ENCODE measurements at regions not wholly inside any gene's neighbourhood (a gene's known extent, or its start where the extent isn't known, plus 50 kb on each side); places are given as distances from the start of the nearest gene placed in this dataset.

DNA sequence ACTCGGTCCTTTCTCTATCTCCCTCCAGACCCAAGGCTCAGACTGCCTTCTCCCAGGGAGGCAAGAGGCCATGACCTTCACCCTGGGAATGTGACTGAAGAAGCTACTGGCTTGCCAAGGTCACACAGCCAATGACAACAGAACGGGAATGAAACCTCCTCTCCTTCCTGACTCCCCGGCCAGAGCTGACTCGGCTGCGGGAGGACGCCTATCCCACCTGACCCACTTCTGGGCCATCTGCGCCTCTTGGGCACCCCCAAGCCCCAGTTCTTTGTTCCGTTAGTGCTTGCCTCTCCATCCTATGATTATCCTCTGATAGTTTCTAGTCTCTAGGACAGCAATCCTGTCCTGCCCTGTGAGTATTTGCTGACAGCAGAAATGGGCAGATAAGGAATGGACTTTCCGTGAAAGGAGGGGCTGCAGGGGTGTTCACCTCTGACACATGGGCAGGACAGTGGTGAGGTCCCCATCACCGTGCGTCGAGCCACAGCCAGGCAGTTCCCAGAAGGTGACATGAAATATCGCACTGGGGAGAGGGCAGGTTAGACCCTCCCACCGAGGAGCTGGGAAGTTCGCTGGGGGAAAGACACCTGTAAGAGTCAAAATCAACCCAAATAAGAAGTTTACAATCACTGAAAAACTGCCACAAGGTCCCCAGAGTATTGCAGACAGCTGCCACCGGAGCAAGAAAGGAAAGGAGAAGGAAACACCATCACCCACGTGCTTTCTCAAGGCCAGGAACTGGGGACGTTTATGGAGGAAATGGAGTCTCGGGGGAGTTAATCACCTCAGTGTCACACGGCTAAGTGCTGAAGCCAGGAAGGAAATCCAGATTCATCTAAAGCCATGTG is 63.0 kb downstream of the INSIG1 start:
- in situ Hi-C loops (cut with MboI; ENCODE audit: low sequenced_read_pairs): no loop called here

DNA sequence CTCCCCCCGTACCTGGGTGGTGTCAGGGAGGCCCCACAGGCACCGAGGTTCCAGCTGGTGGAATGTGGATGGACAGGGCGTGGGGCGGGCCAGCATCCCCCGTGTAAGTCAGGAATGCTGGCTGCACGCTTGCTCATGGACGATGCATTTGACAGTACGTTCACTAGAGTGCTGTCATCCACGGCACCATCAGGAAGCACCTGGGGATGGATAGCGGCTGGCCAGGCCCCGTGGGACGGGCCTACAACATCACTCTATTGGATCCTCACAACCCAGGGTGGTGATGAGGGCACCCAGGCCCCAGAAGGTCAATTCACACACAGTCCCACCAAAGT is 63.6 kb downstream of the INSIG1 start:
- in situ Hi-C loops (cut with MboI; ENCODE audit: low sequenced_read_pairs): no loop called here

DNA sequence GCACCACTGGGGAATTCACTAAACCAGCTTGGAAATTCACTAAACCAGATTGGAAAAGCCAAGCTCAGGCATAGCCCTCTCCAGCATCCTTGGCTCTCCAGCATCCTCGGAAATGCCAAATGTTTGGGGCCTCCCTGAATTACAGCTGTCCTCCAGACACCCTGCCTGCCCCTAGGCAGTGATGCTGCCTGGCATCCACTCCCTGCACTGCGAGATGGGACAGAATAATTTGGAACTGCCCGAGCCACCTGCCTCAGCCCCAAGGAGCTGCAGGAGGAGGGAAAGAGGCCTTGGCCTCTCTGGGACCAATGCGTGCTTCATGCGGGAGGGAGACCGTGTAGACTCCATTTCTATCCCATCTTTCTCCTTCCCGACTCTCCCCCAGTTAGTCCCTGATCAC is 64.3 kb downstream of the INSIG1 start:
- in situ Hi-C loops (cut with MboI; ENCODE audit: low sequenced_read_pairs): no loop called here

DNA sequence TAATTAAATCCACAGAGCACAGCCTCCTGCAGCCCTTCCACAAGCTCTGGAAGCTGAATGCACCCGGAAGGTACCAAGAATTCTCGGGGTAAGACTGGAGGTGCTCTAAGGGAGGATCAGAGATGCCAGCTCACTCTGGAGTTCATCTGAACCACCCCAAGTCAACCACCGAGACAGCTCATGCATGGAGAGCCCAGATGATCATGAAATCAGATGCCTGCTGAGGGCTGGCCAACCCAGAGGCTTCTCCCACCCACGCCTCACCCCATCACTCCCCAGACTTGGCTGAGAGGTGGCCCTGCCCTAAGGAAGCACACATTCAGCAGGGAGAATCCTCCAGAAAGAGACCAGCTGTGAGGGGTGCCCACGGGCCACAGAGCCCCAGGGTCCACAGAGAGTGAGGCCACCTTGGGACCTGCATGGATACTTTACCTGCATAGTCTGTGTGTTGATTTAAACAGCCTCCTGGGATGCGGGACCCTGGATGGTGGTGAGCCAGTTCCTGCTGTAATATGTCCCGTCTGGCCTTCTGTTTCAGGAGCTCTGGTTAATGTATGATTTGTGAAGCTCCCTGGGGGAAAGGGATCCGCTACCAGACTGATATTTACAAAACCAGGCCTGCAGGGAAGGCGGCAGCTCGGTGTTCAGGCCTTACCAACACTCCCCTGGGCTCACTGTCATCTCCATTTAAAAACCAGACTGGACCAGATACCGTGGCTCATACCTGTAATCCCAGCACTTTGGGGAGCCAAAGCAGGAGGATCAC is 64.9 kb downstream of the INSIG1 start:
- in situ Hi-C loops (cut with MboI; ENCODE audit: low sequenced_read_pairs): no loop called here

DNA sequence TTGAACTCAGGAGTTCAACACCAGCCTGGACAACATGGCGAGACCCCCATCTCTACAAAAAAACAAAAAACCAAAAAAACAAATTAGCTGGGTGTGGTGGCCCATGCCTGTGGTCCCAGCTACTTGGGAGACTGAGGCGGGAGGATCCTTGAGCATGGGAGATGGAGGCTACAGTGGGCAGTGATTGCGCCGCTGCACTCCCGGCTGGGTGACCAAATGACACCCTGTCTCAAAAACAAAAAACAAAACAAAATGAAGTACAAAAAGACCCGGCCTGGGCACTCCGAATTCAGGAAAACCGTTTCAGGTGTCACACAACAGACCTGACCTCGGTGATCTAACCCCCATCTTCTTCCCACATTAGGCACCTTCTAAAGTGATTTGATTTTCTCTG is 65.5 kb downstream of the INSIG1 start:
- in situ Hi-C loops (cut with MboI; ENCODE audit: low sequenced_read_pairs): no loop called here

DNA sequence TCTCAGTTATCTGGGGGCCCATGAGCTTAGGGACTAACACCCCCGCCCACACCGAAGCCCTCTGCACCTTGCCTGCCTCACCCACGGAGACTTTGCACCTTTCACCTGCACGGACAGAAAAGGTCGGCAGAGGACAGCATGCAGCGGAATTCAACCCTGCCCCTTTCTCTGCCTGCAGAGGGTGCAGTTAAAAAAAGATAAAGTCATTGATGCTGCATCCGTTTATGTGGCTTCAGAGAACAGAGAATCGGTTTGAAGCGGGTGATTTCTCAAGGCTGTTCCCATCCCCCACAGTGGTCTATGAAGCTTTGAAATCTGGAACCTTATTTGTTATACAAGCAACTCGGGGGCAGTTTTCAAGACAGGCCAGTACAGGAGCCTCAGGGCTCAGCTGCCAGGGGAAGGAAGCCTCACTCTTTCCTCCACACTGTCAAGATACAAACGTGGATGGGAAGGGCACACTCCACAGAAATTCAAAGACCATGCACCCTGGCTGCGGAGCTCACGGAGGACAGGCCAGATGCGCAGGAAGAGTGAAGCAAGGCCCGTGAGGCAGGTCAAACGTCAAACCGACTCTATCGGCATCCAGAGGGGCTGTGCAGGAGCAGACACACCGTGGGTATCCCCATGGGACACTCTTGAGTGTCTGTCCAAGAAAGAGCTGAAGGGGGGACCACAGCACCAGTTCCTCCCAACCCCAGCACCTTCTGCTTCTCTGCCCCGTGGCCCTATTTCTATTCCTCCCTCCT is 66.3 kb downstream of the INSIG1 start:
- in situ Hi-C loops (cut with MboI; ENCODE audit: low sequenced_read_pairs): no loop called here

DNA sequence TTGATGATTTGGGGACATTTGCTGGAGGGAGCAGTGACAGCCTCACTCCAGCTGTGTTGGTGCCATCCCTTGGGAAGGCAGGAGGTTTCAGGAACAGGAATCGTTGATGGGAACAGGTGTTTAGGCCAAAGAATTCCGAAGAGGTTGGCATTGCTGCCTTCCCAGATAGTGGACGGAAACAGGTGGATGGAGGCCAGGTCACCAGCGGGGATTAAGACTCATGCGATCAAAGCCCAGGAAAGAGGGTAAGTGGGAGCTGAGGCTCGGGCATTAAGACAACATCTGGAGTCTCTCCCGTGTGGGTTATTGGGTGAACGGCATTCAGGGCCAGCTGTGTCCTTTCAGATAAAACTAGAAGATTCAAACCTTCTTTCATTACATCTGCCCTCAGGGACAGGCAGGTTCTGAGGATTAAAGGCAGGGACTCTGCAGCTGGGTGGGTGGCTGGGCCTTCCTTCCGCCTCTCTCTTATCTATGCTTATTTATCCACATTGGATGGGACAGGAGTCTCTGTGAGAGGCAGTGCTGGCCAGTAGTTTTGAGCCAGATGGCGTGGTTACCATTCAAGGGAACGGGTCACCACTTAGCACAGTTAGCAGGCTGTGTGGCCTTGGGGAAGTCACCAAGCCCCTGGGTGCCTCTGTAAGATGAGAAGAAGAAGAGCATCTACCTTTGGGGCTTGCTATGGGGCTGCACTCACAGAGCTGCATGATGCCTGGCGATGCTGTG is 67.6 kb downstream of the INSIG1 start:
- in situ Hi-C loops (cut with MboI; ENCODE audit: low sequenced_read_pairs): no loop called here

DNA sequence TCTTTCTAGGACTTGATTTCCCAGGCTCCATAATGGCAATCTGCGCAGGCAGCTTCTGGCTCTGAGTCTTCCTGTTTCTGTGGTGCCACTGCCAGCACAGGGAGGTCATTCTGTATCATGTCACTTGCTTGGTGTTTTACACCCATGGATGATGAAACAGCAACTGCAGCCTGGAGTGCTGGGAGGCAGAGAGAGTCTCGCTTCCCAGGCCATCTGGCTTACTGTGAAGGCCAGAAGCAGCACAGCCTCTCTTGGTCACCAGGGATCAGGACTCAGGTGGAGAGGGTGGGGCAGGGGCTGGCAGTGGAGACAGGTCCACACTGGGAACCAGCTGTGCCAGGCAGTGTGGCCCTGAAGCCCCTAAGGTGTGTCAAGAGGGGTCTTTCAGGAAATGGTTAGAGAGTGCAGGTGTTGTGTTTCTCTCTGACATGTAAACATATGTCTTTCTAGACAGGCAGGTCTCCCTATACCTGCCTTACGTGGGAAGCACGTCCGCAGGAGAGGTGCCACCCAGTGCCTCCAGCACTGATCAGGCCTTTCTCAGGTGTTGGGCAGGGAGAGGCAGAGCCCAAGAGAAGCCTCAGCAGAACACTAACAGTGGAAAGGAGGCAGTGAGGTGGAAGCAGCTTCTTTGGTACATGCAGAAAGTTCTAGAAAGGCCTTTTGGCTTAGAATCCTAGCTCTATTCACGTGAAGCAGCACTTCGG is 71.4 kb downstream of the INSIG1 start:
- in situ Hi-C loops (cut with MboI; ENCODE audit: low sequenced_read_pairs): no loop called here

DNA sequence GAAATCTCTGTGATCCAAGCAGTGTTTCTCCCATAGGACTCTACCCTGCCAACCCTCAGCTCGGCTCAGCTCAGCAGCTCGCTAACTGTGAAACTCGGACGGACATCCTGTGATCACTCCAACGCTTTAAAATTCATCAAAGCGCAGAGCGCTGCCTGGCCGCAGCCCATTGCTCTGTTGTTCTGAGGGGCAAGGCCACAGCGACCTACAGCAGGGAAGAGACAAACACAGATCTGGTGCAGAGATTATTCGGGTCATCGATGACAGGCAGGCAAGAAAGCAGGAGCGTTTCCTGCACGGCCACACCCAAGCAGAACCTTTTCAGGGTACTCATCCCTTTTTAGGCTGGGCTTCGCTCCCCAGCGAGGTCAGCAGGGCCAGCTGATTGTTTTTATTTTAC is 72.1 kb downstream of the INSIG1 start:
- in situ Hi-C loops (cut with MboI; ENCODE audit: low sequenced_read_pairs): no loop called here

DNA sequence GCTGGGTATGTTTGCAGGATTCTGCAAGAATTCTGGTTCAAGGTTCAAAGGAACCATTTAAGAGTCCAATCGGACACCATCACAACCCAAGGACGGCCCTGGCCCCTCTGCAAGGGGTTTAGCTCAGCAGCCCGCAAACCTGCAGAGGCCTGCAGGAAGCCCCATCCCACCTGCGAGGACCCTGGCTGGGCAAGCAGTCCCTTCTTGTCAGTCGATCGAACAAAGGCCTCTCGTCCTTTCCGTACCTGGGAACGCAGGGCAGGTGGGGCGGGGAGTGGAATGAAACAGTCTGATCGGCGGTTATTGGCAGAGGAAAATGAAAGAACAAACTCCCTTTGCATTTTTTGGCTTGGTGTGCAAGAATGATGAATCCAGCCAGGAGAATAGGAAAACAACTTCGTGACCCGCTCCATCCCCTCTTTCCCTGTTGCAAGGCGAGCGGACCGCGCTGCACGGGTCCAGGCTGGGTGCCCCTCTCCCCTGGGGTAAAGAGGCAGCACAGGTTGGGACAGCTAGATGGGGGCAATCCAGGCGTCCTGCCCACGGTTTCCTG is 73.7 kb downstream of the INSIG1 start:
- in situ Hi-C loops (cut with MboI; ENCODE audit: low sequenced_read_pairs): no loop called here

DNA sequence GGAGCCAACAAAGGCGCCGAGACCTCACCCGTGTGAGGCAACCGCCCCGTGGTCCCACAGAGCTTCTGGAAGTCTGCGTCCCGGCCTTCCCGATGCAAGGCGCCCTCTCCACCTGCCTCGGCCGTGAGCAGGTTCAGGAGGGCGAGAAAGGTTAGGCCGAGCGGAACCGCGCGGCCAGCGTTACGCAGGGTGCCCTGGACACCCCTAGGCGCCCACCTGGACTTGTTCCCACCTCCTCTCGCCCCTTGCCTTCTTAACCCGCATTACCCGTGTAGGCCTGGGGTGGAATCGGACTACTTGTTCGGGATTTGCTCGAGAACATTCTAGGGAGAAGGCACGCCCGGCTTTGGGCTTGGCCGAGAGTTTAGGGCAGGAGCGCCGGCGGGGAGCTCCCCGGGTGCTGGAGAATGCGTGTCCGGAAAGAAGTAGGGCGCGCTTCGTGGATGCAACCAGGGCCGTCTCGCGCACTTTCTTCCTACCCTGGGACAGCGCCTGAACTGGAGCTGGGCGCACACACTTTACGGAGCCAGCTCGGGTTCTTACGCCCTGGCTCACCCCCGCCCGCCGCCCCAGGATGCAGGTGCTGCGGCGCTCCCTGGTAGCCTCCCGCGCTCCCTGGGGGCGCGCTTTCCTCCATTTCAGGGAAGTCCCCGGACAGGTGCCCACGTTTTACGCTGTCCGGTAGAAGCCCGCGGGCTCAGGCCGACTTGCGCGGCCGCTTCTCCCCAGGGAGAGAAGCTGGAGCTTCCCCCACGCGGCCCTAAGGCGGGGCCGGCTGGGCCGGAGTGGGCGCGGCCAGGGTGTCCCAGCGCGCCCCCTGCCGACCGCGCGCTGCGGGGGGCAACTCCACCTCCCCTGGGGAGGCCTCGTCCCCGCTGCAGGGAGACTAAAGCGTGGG is 74.5 kb downstream of the INSIG1 start:
- in situ Hi-C loops (cut with MboI; ENCODE audit: low sequenced_read_pairs): no loop called here

DNA sequence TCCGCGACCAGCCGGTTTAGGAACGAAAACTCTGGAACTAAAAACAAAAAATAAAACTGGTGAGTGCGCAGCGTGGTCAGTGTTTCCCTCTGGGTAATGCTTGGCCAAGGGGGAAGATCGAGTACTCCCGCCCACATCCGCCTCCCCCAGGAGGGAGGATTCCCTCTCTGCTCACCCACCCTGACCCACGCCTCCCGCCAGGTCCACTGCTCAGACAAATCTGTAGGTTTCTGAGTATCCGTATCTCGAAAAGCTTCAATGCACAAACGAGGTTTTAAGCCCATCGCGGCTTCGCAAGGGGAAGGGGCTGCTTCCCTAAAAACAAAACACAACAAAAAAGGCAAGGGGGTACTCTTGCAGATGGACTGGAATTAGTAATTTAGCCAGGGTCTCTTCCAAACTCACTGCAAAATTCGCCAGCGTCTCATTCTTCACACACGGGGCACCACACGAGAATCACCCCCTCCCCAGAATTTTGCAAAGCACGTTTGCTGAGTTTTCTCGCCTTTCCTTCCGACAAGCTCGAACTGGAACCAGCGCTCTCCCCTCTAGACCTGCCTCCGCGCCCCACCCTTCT is 75.2 kb downstream of the INSIG1 start:
- in situ Hi-C loops (cut with MboI; ENCODE audit: low sequenced_read_pairs): no loop called here

DNA sequence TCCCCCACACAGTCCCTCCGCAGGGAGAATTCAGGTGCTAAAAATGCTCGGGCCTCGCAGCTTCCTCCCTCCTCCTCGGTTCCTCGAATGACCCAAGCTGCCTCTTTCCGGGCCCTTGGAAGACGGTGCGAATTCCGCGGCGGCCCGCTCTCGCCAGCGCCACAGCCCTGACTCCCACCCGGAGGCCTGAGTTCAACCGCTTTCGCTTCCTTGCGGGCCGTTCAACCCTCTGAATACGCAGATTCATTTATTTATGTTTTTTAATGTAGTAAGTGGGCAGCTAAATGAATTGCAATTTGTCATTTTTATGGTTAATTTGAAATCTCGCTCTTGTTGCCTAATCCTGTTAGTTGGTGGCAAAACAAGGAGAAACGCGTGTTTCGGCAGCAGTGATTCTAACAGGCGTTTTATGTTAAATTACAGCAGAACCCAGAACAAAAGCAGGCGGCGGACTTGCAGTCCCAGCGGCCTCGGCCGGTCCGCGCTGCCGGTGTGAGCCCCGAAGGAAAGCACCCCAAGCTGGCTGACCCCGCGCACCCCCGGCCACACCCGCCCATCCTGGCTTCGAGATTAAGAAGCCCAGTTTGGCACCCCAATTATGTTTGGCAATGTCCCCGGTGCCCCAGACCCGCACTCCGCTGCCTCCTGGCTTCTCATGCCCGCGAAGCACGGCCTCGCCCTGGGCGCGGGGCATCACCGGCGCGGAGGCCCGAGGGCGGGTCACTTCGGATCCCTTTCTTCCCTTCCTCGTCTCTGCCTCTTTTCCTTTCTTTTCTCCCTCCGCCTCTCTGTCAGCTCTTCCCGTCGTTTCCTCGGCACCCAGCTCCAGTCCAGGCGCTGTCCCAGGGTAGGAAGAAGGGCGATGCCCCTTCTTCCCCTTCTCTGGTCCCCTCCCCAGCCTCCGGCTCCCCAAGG is 75.9 kb downstream of the INSIG1 start:
- in situ Hi-C loops (cut with MboI; ENCODE audit: low sequenced_read_pairs): no loop called here

DNA sequence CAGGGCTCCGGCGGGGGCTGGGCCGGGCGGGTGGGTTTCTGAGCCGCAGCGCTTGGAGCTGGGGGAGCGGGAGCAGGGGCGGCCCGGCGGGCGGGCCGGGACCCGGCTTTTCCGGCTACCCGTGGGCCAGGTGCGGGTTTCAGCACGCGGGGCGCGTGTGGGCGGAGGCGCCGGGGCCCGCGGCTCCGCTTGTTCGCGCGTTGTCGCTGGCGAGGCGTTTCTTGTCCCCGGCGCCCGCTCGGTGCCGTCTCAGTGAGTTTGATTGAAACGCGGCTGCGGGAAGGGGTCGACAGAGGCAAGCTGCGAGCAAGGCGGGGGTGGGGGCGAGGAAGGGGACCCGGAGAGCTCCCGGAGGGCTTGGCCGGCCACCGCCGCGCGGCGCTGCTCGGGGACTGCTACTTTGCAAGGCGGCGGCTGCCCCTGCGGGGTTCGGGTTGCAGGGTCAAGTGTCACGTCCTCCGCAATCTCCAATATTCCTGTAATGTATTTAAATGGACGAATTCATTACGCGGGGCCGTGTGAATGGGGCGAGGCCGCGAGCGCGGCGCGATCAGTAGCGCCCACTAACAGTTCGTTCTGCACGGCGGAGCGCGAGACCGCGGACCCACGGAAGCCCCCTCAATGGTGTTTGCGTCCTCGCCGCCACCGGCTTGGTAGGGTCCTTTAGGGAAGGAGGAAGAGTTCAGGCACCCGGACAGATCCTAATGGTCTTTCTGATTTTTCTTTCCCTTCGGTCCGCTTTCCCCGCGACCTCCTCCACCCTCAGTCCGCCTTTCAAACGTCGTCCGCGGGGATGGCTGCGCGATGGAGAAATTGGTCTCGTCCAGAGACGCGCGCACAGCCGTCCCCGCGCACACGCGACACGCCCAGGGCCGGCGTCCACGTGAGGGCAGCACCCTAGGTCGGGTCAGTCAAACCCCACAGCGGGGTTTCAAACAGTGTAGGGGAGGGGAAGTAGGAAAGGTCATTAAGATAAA is 76.9 kb downstream of the INSIG1 start:
- in situ Hi-C loops (cut with MboI; ENCODE audit: low sequenced_read_pairs): loop anchor here (25.0 kb wide), 1 partner anchor 388 kb away; no protein-coding TSS in a partner anchor

DNA sequence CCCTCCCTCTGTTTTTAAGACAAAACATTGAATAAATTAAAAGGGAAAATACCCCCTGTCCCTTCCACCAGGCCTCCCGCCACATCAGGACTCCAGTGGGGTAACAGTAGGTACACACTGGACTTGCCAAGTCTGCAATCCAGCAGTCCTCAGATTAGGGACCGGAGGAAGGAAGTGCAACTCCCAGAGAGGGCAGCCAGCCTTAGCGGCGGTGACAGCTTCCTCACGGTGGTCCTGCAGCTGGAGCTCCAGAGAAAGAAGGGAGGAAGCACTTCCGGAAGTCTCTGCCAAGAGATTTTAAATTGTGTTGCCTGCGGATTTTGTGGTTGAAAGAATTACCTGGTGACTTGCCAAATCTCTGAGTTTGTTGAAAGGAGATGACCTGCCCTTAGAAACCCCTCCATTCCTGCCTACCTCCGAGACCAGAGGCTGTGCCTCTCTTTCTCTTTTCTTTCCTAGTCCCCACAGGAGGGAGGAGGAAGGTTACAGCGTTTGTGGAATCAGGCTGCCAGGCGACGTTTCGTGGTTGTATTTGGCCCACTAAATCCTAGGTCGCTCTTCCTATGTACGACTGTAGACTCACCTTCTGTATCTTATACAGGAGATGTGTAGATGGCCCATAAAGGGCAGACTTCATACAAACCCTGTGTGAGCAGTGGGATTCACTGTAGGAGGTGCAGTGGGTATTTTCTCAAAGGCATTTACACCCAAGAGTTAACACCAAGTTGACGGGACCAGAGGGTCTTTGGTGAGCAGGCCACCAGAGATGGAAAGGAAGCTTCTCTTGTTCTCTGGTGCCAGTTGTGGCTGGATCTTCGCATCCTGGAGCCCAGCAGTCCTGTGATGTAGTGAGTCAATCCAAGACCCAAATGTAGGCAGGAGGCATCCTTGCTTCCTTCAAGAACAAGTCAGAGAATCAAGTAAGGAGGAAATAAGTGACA is 77.9 kb downstream of the INSIG1 start:
- in situ Hi-C loops (cut with MboI; ENCODE audit: low sequenced_read_pairs): loop anchor here (25.0 kb wide), 1 partner anchor 387 kb away; no protein-coding TSS in a partner anchor
